Osteocyte (in vitro differentiated cells): ENCODE measurements at regions not wholly inside any gene's neighbourhood (a gene's known extent, or its start where the extent isn't known, plus 50 kb on each side); places are given as distances from the start of the nearest gene placed in this dataset.
"Not testable (repeated sequence)": the region's sequence is repeated elsewhere in the genome, so short reads cannot be mapped to it uniquely, and the experiment has no call there.

Source experiments
- DNase-seq: peaks from one replicate; pipeline ENCODE4 v3.0.0; 2021; ENCODE audit warnings: mixed read lengths; ENCODE audit not compliant: unreplicated experiment; ENCODE audit errors: extremely low spot score
- H3K27ac Mint-ChIP-seq: one replicate; pipeline ENCODE4 v1.8.0; 2021; ENCODE audit warnings: mild to moderate bottlenecking, mixed read lengths; ENCODE audit not compliant: unreplicated experiment
- H3K27me3 Mint-ChIP-seq: one replicate; pipeline ENCODE4 v1.8.0; 2021; ENCODE audit warnings: mixed read lengths; ENCODE audit not compliant: unreplicated experiment
- H3K36me3 Mint-ChIP-seq: one replicate; pipeline ENCODE4 v1.8.0; 2021; ENCODE audit warnings: mixed read lengths; ENCODE audit not compliant: unreplicated experiment
- H3K4me1 Mint-ChIP-seq: one replicate; pipeline ENCODE4 v1.8.0; 2021; ENCODE audit warnings: mixed read lengths; ENCODE audit not compliant: unreplicated experiment
- H3K4me3 Mint-ChIP-seq: one replicate; pipeline ENCODE4 v1.8.0; 2021; ENCODE audit warnings: mild to moderate bottlenecking, moderate library complexity, mixed read lengths; ENCODE audit not compliant: unreplicated experiment
- H3K9me3 Mint-ChIP-seq: one replicate; pipeline ENCODE4 v1.8.0; 2021; ENCODE audit warnings: mixed read lengths; ENCODE audit not compliant: unreplicated experiment
- CTCF ChIP-seq: fragments of 200-600 bp; sonication (generic); IDR thresholded peaks from 2 replicates; pipeline ENCODE4 v1.5.0; 2021; ENCODE audit warnings: antibody characterized with exemption, mild to moderate bottlenecking, moderate library complexity

- DNase-seq = no peak
- Mint-ChIP-seq H3K27me3 (no peaks in the 10 kb centered on the region), H3K27ac (no peak overlapping the region), H3K4me1 (no peaks in the 10 kb centered on the region), H3K4me3 (no peak overlapping the region), H3K36me3 (no peaks in the 10 kb centered on the region), H3K9me3 (peaks cover 16% of the 10 kb centered on the region)
- no peak for TF ChIP-seq CTCF
Measured at GRCh38 chr11:42925916-42926315, 385.9 kb upstream of the API5 start.

GRCh38 chr11:42947405-42947804 lies 364.4 kb upstream of the API5 start:
- H3K36me3 Mint-ChIP-seq = no peaks in the 10 kb centered on the region
- peaks cover 30% of the 10 kb centered on the region for H3K9me3 Mint-ChIP-seq
- H3K27me3 Mint-ChIP-seq = no peaks in the 10 kb centered on the region

GRCh38 chr11:42949738-42950376 lies 361.9 kb upstream of the API5 start:
- not testable (repeated sequence) for H3K27me3 Mint-ChIP-seq, DNase-seq, H3K4me3 Mint-ChIP-seq, H3K36me3 Mint-ChIP-seq, H3K27ac Mint-ChIP-seq, H3K4me1 Mint-ChIP-seq
- H3K9me3 Mint-ChIP-seq = peaks cover 30% of the 10 kb centered on the region

More at GRCh38 chr11:42947405-42947804, 364.4 kb upstream of the API5 start:
- Mint-ChIP-seq H3K4me3 (no peak overlapping the region), H3K4me1 (no peaks in the 10 kb centered on the region), H3K27ac (no peak overlapping the region)
- no peak for DNase-seq
- TF ChIP-seq CTCF = no peak

- H3K27ac Mint-ChIP-seq = no peak overlapping the region
- no peaks in the 10 kb centered on the region for H3K36me3 Mint-ChIP-seq
- no peak overlapping the region for H3K4me3 Mint-ChIP-seq
- peaks cover 35% of the 10 kb centered on the region for H3K9me3 Mint-ChIP-seq
- no peaks in the 10 kb centered on the region for H3K27me3 Mint-ChIP-seq
- DNase-seq = no peak
- no peak for TF ChIP-seq CTCF
- no peaks in the 10 kb centered on the region for H3K4me1 Mint-ChIP-seq
Measured at GRCh38 chr11:42951266-42951665, 360.5 kb upstream of the API5 start.

GRCh38 chr11:42957831-42958230 lies 354.0 kb upstream of the API5 start:
- Mint-ChIP-seq H3K27ac (no peak overlapping the region), H3K36me3 (no peaks in the 10 kb centered on the region), H3K4me3 (no peak overlapping the region), H3K9me3 (peaks cover 13% of the 10 kb centered on the region), H3K4me1 (no peaks in the 10 kb centered on the region), H3K27me3 (no peaks in the 10 kb centered on the region)
- TF ChIP-seq CTCF = no peak
- DNase-seq = no peak

GRCh38 chr11:42958635-42959034 lies 353.2 kb upstream of the API5 start:
- peaks cover 19% of the 10 kb centered on the region for H3K9me3 Mint-ChIP-seq
- no peak for TF ChIP-seq CTCF
- H3K36me3 Mint-ChIP-seq = no peaks in the 10 kb centered on the region
- no peaks in the 10 kb centered on the region for H3K27me3 Mint-ChIP-seq
- H3K27ac Mint-ChIP-seq = no peak overlapping the region
- DNase-seq = no peak
- no peaks in the 10 kb centered on the region for H3K4me1 Mint-ChIP-seq
- H3K4me3 Mint-ChIP-seq = no peak overlapping the region
